HG03025 (cell line): ENCODE measurements at regions not wholly inside any gene's neighbourhood (a gene's known extent, or its start where the extent isn't known, plus 50 kb on each side); places are given as distances from the start of the nearest gene placed in this dataset.
"Not testable (repeated sequence)": the region's sequence is repeated elsewhere in the genome, so short reads cannot be mapped to it uniquely, and the experiment has no call there.

ENCODE experiments used
- ATAC-seq: cut with Tn5 transposase; IDR thresholded peaks from one replicate; pipeline ENCODE4 v1.9.1; 2021; ENCODE audit warnings: mild to moderate bottlenecking, moderate library complexity; ENCODE audit not compliant: unreplicated experiment, low FRiP score

DNA sequence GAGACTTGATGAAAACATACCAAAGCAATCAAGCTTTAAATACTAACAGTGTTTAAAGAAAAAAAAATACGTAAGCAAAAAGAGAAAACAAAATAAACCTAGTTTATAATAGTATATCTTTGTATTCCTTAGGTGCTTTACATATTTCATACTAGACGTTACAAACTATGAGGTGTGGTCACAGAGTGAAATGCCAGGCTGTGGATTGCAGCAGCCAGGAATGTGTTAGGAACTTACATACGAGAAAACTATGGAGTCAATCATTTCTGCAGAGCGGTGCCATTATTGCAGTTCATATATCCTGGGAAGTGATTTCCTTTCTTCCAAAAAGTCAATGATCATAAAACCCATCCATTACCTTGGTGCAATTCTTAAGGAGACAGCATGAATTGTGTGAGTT lies 443.6 kb upstream of the GRAMD2B start:
- no peak for ATAC-seq

DNA sequence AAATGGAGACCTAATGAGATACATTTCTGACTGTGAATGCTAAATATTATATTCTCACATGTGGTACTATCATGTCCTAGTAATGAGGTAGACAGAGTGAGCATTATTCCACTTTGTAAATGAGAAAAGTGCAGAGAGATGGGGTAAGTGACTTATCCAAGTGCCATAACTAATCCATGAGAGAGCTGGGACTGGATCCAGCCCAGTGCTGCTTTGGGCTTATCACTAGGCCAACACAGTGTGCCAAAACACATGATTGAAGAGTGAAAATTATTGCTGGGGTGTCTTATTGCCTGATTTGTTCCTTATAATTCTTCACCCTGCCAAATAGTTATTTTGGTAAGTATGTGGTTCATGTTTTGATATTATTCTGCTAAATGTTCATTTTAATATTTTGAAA lies 442.2 kb upstream of the GRAMD2B start:
- no peak for ATAC-seq

DNA sequence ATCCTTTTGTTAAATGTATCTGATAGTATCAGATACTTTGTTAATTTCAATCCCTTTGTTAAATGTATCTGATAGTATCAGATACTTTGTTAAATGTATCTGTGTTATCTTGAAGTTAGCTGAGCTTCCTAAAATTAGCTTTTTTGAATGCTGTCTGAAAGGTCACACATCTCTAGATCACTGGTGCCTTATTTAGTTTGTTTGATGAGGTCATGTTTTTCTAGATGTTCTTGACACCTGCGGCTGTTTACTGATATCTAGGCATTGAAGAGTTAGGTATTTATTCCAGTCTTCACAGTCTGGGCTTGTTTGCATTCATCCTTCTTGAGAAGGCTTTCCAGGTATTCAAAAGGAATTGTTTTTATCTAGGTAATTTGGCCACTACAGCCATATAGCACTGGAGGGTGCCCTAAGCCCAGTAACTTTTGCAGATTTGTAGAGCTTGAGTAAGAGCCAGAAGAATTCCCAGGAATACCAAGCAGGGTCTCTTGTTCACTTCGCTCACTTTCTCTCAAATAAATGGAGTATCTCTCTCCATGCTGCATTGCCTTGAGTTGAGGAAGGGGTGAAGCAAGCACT lies 435.4 kb upstream of the GRAMD2B start:
- ATAC-seq = no peak

DNA sequence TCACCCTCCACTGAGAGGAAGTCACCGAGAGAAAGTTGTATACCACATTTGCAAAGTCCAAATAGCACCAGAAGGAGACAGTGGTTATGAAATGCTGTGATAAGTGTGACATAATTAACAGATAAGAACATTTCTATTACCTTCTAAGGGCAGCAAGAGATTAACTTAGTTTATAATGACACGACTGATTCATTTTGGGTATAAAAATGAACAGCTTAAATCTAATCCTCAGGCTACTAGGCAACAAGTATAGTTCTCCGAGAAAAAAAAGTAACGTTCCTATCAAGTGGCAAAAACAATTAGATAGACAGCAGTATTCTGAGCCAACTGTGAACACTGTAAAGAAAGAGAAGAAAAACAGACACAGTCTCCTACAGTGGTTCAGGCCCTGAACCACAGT lies 431.2 kb upstream of the GRAMD2B start:
- ATAC-seq = no peak

DNA sequence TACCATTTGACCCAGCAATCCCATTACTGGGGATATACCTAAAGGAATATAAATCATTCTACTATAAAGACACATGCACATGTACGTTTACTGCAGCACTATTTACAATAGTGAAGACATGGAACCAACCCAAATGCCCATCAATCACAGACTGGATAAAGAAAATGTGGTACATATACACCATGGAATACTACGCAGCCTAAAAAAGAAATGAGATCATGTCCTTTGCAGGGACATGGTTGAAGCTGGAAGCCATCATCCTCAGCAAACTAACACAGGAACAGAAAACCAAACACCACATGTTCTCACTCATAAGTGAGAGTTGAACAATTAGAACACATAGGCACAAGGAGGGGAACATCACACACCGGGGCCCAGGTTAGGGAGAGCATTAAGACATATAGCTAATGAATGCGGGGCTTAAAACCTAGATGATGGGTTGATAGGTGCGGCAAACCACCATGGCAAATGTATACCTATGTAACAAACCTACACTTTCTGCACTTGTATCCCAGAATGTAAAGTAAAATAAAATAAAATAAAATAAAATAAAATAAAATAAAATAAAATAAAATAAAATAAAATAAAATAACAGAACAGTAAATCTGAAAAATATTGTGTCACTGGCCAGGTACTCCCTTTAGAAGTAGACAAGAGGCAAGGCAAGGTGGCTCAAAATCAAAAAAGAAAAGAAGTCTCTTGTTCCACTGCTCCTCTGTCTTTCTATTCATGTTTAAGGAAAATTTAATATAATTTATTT lies 423.8 kb upstream of the GRAMD2B start:
- not testable (repeated sequence) for ATAC-seq

DNA sequence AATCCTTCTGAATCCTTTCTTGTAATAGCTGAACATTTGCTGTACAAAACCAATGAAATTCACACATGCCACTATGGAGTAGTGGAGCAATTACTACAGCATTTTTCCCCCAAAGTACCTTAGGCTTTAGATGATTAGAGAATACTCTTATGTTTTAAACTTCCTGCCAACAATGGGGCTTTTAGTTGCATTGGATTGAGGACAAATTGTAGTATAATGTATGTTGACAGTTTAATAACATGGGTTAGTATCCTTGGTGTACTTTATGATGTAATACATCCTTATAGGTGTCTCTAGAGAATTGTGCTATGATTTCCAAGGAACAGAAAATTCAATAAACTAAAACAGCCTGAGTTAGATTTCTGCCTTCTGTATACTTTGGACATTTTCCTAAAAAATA lies 422.7 kb upstream of the GRAMD2B start:
- ATAC-seq = no peak

DNA sequence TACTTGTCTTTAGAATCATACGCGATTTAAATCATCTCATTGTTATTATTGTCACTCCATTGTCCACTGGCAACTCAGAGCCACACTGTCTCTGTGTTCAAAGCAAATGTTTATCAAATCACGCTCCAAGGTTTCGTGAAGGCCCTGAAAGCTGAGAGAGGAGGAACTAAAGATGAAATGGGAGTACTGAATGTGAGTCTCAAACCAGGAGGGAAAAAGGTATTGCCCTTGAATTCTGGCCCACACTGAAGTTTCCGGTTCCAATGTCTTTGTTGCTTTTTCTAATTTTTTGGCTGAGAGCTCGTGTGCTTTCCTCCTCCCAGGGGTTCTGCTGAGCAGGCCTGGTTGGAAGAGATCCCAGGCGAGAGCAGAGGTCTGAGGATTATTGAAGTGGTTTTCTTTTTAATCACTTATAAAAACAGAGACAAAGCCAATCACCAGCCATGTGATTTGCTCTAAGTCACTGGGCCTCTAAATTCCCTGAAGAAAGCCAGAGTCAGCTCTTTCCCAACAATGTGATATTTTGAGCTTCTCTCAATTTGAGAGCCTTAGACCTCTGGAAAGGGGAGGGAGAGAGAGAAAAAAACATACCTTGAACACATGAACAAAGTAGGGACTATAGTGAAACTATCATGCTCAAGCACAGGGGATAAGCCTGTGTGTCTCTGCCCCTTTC lies 420.8 kb upstream of the GRAMD2B start:
- no peak for ATAC-seq

DNA sequence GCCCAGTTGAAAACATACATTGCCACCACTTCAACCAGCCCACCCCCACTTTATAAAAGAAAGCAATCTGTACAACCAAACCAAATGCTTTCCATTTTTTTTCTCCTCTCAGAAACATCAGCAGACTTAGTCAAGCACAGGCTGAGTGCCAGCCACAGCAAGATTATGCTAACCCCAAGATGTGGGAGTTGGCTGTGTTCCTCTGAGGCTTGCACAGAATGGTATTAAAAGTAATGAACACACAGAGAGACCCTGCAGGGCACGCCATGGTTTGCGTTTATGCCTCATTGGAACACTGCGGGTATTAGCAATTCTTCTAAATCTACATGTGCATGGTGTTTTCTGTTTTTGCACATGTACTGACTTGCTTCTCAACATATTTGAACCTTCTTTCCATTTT lies 419.9 kb upstream of the GRAMD2B start:
- no peak for ATAC-seq

DNA sequence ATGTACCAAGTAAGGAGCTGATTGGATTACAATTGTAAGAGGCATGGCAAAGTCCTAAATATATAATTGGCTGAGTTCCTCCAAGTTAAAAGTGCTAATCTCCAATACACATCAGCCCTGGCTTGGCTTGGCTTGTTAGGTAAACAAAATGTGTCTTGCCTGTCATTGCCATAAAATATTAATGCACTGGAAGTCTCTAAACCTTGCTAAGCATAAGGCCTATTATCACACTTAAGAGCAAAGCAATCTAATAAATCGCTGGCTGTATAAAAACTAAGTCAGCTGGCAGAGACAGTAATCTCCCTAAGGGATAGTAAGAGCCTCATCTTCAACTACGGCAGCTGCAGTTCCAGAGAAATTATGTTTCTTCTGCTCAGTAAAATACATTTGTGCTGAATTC lies 418.6 kb upstream of the GRAMD2B start:
- ATAC-seq = no peak

DNA sequence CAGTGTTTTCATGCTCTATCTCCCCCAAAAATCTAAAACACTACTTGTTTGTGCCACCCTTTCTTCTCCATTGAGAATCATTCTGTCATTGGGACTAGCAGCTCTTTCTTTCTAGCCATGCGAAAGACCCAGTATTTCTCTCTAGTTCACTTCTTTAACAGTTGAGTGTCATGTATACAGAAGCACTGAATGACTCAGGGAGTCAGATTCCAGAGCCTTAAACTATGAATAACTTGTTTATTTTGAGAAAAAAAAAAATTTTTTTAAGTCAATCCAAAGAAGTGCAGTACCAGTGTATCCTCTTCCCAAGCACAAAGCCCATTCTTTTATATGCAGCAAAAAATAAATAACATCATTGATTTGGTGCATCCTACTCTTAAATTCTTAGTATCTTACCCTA lies 415.4 kb upstream of the GRAMD2B start:
- ATAC-seq = no peak

DNA sequence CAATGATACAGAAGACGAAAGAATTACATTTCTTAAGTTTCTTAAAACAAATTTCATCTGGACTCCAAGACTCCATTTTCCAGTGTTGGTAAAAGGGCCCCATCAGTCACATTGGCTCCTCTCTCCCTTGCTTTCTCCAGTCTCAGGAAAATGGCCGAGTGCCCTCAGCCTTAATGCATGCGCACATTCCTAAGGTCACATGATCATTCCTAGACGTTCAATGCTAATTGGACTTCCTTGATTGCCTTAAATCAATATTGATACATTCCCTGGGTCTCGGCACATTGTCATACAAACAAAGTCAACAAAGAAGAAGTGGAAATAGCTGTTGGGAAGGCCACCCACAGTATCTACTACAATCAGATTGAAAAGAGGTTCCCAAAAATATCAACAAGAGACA lies 413.6 kb upstream of the GRAMD2B start:
- ATAC-seq = no peak

DNA sequence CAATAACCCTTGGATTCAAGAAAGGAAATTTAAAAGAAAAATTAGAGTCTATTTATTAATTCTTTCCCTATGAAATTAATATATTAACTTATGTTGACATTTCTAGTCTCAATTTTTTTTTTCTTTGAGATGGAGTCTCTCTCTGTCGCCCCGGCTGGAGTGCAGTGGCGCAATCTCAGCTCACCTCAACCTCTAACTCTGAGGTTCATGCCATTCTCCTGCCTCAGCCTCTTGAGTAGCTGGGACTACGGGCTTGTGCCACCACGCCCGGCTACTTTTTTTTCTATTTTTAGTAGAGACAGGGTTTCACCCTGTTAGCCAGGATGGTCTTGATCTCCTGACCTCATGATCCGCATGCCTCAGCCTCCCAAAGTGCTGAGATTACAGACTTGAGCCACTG lies 411.7 kb upstream of the GRAMD2B start:
- ATAC-seq = not testable (repeated sequence)

DNA sequence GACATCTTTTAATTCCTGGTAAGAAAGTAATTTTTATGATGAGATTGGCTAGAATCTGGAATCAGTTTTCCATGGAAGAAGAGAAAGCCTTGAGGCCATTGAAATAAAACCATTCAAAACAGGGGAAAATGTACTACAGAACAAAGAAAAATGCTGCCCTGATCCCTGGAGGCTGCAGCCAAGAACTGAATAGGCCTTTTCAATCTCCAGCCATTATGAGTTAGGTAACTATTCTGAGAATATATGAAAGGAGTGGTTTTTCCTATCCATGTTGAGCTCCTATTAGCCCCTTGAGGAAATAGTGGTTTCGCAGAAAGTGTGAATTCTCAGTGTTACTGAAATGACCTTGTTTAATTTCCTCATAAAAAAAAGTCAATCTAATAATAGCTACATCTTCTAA lies 408.5 kb upstream of the GRAMD2B start:
- no peak for ATAC-seq

DNA sequence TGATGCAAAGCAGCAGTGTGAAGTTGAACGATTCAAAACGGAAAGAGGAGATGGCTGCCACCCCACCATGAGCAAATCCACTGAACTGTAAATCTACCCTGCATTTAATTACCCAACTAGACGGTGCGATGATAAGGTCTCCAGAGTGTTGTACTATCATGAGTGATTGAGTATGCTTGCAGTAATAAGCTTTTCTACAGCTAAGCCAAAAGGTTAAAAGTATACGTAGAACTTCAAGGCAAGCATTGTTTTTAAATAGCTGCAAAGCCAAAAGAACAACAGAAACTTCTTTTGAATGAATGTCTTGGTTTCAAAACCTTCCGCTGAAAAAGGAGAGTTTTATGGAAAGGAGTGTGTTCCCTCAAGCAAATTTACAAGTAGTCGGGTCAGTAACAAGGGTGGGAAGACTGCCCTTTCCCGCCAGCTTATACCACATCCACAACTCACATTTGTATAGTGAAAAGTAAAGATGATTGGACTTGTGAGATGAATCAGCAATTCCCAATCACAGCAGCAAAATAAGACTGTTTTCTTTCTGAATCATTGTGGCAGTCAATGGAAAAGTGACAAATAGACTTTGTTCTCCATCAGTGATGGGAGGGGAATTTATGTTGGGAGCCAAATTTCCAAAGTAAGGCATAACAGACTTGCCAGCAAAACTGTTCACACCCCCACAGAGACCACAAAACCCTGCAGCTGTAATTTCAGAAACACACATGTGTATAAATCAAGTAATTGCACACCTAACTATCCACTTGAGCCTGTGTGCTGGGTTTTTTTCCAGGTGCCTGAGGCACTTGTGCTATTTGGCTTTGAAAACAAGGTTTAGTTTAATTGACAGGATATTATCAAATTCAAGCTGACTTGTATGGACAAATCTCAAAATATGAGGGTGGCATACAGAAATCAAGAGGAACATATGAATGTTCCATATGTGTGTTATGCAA lies 407.7 kb upstream of the GRAMD2B start:
- ATAC-seq = no peak

DNA sequence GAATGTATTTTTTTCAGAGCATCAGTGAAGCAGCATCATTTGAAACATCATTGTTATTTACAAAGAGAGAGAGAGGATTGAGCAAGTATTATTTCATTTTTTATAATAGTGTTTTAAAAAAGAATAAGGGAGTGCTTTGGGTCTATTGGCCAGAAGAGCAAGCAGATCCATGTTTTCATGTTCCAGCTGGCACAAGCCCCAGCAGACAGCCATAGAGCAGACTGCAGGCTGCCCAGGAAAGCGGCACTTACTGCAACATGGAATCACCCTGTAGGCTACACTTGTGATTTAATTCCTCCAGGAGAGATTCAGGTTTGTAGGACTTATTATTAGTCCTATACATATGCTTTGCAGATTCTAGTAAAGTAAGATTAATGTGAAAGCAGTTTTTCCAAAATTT lies 407.0 kb upstream of the GRAMD2B start:
- ATAC-seq = no peak

DNA sequence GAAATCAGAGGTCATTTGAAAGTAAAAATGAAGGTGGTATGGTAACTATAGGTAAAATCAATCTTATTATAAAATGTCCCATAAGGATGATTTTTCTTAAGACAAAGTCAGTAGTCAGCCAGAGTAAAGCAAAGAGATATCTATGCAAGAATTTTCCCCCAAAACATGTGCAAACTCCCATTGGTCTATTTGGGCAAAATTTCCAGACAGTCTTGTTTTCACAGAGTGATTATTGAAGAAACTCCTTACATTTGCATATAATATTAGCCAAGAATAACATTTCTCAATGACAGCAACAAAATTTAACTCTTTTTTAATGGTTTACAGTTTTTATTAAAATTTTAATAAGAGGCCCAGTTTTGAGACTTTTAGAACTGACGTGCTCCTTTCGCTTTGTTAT lies 406.1 kb upstream of the GRAMD2B start:
- no peak for ATAC-seq

DNA sequence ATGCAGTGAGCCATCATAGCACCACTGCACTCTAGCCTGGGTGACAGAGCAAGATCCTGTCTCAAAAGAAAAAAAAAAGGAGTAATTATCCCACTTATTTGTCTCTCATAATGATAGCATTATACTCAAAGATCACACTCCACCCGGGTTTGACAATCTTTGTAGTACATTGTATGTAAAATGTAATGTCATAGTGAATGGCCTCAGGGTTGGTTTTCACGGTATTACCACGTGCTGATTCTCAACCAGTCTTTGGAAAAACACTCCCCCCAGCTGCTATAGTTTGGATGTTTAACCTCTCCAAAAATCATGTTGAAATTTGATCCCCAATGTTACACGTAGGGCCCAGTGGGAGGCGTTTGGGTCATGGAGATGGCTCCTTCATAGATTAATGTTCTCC lies 402.4 kb upstream of the GRAMD2B start:
- ATAC-seq = no peak

DNA sequence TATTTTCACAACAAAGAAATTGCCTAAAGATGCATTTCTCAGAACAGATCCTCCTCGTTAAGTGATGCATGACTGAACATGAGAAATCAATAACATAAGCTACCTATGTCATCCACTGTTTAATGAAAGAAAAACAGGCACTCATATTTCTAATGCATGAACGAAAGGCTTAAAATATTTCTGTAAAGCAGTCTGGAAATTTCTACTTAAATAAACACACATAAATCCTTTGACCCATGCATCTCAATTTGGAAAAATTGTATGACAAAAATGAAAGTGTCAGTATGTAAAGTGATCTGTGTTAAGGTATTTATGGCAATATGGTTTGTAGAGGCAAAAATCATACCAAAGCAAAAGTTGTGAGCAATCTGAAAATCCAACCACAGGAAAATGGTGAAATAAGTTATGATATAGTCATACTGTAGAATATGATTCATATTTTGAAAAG lies 399.2 kb upstream of the GRAMD2B start:
- no peak for ATAC-seq

DNA sequence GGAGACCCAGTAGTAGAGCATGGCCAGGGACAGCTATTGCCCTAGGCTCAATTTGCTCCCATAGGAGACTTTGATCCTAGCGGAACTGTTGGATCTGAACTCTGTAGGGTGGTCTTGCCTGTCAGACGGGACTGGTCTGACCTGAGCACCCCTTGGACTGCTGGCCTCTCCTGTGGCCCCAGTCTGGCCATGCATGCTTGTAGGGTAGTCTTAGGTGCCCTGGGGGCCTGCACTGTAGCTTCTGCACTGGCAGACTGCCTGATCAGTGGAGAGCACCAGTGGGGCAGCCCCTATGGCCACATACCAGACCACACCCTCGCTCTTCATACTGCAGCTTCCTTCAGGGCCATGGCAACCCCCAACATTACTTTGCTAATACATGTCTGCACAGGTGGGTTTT lies 396.1 kb upstream of the GRAMD2B start:
- no peak for ATAC-seq

DNA sequence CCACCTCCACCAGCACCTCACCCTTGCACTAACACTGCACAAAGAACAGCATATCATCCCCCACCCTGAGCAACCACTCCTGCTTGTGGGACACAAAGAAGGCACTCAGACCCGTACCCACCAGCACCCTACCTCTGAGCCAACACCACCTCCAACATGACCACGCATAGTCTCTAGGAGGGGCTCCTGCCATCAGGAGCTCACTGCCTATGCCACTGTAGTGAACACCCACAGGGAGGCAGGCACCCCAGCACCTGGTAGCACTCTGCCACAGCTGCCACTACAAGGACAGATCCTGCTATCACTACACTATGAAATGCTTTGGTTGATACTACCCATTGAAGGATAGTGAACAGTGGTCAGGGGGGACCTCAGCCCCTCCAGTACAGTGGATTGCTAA lies 395.6 kb upstream of the GRAMD2B start:
- ATAC-seq = no peak

DNA sequence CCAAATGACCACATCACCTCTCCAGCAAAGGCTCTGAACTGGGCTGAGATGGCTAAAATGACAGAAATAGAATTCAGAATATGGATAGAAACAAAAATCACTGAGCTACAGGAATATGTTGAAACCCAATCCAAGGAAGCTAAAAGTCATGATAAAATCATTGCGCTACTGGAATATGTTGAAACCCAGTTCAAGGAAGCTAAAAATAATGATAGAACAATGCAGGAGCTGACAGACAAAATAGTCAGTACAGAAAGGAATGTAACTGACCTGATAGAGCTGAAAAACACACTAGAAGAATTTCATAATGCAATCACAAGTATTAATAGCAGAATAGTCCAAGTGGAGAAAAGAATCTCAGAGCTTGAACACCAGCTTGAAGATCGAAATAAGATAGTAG lies 394.9 kb upstream of the GRAMD2B start:
- ATAC-seq = no peak
